HG03025 (cell line): ENCODE measurements at regions not wholly inside any gene's neighbourhood (a gene's known extent, or its start where the extent isn't known, plus 50 kb on each side); places are given as distances from the start of the nearest gene placed in this dataset.

Source experiments
- ATAC-seq: cut with Tn5 transposase; IDR thresholded peaks from one replicate; pipeline ENCODE4 v1.9.1; 2021; ENCODE audit warnings: mild to moderate bottlenecking, moderate library complexity; ENCODE audit not compliant: unreplicated experiment, low FRiP score

- no peak for ATAC-seq
Observed at GRCh38 chr15:31271711-31272557, 54.7 kb upstream of the KLF13 start.

- ATAC-seq = no peak
Observed at GRCh38 chr15:31272558-31273257, 53.9 kb upstream of the KLF13 start.

- ATAC-seq = no peak
Observed at GRCh38 chr15:31273258-31273941, 53.2 kb upstream of the KLF13 start.

- no peak for ATAC-seq
Observed at GRCh38 chr15:31274496-31275330, 51.9 kb upstream of the KLF13 start.

GRCh38 chr15:31275331-31276262, 51.0 kb upstream of the KLF13 start:
- ATAC-seq = no peak

GRCh38 chr15:31276596-31277298, 49.9 kb upstream of the KLF13 start:
- ATAC-seq = no peak
